ENCODE measurements at regions not wholly inside any gene's neighbourhood (a gene's known extent, or its start where the extent isn't known, plus 50 kb on each side); places are given as distances from the start of the nearest gene placed in this dataset.
A peak's percentile ranks its signal among the peaks of the same experiment; 100 is the strongest.

DNA sequence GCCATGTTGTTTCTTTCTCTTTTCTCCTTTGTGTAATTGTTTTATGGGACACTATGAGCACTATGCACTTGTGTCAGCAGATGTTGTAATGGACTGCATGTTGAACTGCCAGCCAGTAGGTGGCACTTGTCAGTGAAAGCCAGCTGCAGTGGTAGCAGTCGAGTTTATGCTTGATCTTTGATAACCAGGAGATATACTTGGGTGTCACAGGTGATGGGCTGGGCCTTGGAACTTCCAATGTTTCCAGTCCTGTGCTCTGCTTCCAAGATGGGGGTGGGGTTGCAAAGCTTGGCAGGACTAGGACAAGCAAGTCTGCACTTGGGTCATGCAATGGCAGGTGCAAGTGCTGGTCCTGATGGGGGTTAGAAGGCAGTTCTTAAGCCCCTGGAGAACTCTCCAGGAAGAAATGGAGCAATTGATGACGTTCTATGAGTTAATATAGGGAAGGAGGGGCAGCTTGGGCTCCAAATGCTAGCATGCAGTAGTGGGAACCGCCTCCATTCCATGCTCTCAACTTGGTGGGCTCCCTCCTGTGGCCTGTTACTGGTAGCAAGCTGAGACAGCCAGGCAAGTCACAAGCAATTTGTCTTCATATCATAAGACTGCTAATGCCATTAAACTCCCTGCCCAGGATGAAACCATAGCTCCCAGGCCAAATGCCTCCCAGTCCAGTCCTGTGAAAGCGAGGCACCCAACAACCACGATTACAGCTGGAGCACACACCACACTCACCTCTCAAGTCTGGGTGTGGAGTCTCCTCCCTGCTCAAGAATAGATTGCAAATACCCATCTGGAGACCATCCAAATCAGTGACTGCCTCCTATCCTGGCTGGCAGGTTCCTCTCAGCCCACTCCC, 287.2 kb downstream of the CGGBP1 start:
- no peak for TF ChIP-seq POLR2AphosphoS5 (IDR thresholded peaks at IDR 0.05)
- TF ChIP-seq, protein P1, sequence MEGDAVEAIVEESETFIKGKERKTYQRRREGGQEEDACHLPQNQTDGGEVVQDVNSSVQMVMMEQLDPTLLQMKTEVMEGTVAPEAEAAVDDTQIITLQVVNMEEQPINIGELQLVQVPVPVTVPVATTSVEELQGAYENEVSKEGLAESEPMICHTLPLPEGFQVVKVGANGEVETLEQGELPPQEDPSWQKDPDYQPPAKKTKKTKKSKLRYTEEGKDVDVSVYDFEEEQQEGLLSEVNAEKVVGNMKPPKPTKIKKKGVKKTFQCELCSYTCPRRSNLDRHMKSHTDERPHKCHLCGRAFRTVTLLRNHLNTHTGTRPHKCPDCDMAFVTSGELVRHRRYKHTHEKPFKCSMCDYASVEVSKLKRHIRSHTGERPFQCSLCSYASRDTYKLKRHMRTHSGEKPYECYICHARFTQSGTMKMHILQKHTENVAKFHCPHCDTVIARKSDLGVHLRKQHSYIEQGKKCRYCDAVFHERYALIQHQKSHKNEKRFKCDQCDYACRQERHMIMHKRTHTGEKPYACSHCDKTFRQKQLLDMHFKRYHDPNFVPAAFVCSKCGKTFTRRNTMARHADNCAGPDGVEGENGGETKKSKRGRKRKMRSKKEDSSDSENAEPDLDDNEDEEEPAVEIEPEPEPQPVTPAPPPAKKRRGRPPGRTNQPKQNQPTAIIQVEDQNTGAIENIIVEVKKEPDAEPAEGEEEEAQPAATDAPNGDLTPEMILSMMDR (IDR thresholded peaks at IDR 0.05): peak in 2 of 3 experiments; percentile 37 to 50
